H1 (cell line): ENCODE measurements at regions not wholly inside any gene's neighbourhood (a gene's known extent, or its start where the extent isn't known, plus 50 kb on each side); places are given as distances from the start of the nearest gene placed in this dataset.

Experiments used
- BACH1 ChIP-seq: IDR thresholded peaks from 2 replicates; pipeline ENCODE4 v1.6.1; 2012; ENCODE audit warnings: low read length, improper control_type of control experiment
- CEBPB ChIP-seq: IDR thresholded peaks from 2 replicates; pipeline ENCODE4 v1.6.1; 2012; ENCODE audit warnings: low read depth, low read length
- HDAC6 ChIP-seq: IDR thresholded peaks from one replicate; pipeline ENCODE4 v1.7.1; 2012; ENCODE audit warnings: low read depth, mild to moderate bottlenecking, inconsistent platforms, low read length, moderate library complexity
- RNF2 ChIP-seq: fragments of 200-900, 300-1000 bp; sonication (generic); IDR thresholded peaks from 2 replicates; pipeline ENCODE4 v1.7.1; 2016; ENCODE audit warnings: borderline replicate concordance, low read depth, mild to moderate bottlenecking, antibody characterized with exemption, low read length; ENCODE audit not compliant: poor library complexity, severe bottlenecking; ENCODE audit errors: missing control alignments
- SAP30 ChIP-seq: fragments of 300-600 bp; sonication (generic); IDR thresholded peaks from 2 replicates; pipeline ENCODE4 v1.7.1; 2012; ENCODE audit warnings: low read length, moderate library complexity, mild to moderate bottlenecking, inconsistent platforms; ENCODE audit not compliant: insufficient read depth, insufficient replicate concordance
- SIRT6 ChIP-seq: IDR thresholded peaks from one replicate; pipeline ENCODE4 v1.7.1; 2012; ENCODE audit warnings: low read length, inconsistent platforms
- TAF7 ChIP-seq: optimal IDR thresholded peaks from 2 replicates; pipeline ENCODE3; 2011; ENCODE audit warnings: low read depth, mild to moderate bottlenecking, inconsistent platforms, low read length, moderate library complexity, borderline replicate concordance
- TF ChIP-seq, protein P1 (sequence below): IDR thresholded peaks from 2 replicates; pipeline ENCODE4 v1.6.1; 2012; ENCODE audit warnings: low read length, inconsistent platforms

- TF ChIP-seq, protein P1, sequence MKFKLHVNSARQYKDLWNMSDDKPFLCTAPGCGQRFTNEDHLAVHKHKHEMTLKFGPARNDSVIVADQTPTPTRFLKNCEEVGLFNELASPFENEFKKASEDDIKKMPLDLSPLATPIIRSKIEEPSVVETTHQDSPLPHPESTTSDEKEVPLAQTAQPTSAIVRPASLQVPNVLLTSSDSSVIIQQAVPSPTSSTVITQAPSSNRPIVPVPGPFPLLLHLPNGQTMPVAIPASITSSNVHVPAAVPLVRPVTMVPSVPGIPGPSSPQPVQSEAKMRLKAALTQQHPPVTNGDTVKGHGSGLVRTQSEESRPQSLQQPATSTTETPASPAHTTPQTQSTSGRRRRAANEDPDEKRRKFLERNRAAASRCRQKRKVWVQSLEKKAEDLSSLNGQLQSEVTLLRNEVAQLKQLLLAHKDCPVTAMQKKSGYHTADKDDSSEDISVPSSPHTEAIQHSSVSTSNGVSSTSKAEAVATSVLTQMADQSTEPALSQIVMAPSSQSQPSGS: no peak
- TF ChIP-seq SAP30: no peak
- TF ChIP-seq TAF7: no peak
- no peak for TF ChIP-seq RNF2
- TF ChIP-seq SIRT6: no peak
- TF ChIP-seq HDAC6: no peak
- TF ChIP-seq BACH1: no peak
- TF ChIP-seq CEBPB: no peak
Measured at GRCh38 chr12:13273097-13273496, 76.6 kb downstream of the EMP1 start (continued).
